ENCODE measurements at regions not wholly inside any gene's neighbourhood (a gene's known extent, or its start where the extent isn't known, plus 50 kb on each side); places are given as distances from the start of the nearest gene placed in this dataset.

GRCh38 chr6:140660295-140660694, 1285.8 kb upstream of the CITED2 start:
- TF ChIP-seq CTCF (IDR thresholded peaks at IDR 0.05) (no peak), POLR2A (IDR thresholded peaks at IDR 0.05) (no peak)

Measured in heart left ventricle (tissue), 13 donors.